ENCODE measurements at regions not wholly inside any gene's neighbourhood (a gene's known extent, or its start where the extent isn't known, plus 50 kb on each side); places are given as distances from the start of the nearest gene placed in this dataset.

- TF ChIP-seq EZH2 (IDR thresholded peaks at IDR 0.05; ENCODE audit: low read depth) (no peak), CTCF (conservative IDR thresholded peaks at IDR 0.05) (no peak)
These were observed 347.5 kb downstream of the NKX6-1 start for GRCh38 chr4:84151574-84151973.
